ENCODE measurements at regions not wholly inside any gene's neighbourhood (a gene's known extent, or its start where the extent isn't known, plus 50 kb on each side); places are given as distances from the start of the nearest gene placed in this dataset.

- TF ChIP-seq CTCF (IDR thresholded peaks at IDR 0.05) (no peak), POLR2A (IDR thresholded peaks at IDR 0.05) (no peak), POLR2AphosphoS5 (IDR thresholded peaks at IDR 0.05) (no peak), EP300 (IDR thresholded peaks at IDR 0.05) (no peak)
Observed at GRCh38 chr11:44496391-44496790, 69.1 kb upstream of the CD82 start.

Data from upper lobe of left lung (tissue), 4 donors.